CD14-positive monocyte (primary cell): ENCODE measurements at regions not wholly inside any gene's neighbourhood (a gene's known extent, or its start where the extent isn't known, plus 50 kb on each side); places are given as distances from the start of the nearest gene placed in this dataset.

Source experiments
- DNase-seq, 3 donors: peaks; one replicate each; pipeline ENCODE4 v3.0.0-alpha.2; 2011 to 2022
- H2AFZ ChIP-seq: 2 replicates; pipeline ENCODE4 v1.6.0; 2012; ENCODE audit warnings: mild to moderate bottlenecking, low read depth, low read length, inconsistent platforms; ENCODE audit not compliant: insufficient read depth, poor library complexity, severe bottlenecking
- H3K27ac ChIP-seq, 2 donors: 1 replicate in 1 of 2; 2 replicates in 1 of 2; pipeline ENCODE4 v1.5.1; 2012 to 2013; ENCODE audit warnings: low read length in 2 of 2, control low read depth in 1 of 2, inconsistent platforms in 1 of 2, low read depth in 1 of 2, mild to moderate bottlenecking in 1 of 2
- H3K27me3 ChIP-seq, 2 donors: one replicate each; pipeline versions ENCODE4 v1.6.0 to v1.6.1; 2011 to 2013; ENCODE audit warnings: low read length in 2 of 2; ENCODE audit not compliant: control insufficient read depth in 2 of 2, insufficient read depth in 2 of 2
- H3K36me3 ChIP-seq, 2 donors: replicated peaks in 1 of 2; 1 replicate in 1 of 2; 2 replicates in 1 of 2; pipeline versions ENCODE4 v1.5.1 to v1.6.1; 2012 to 2013; ENCODE audit warnings: low read length in 2 of 2, control low read depth in 1 of 2, inconsistent platforms in 1 of 2, mild to moderate bottlenecking in 1 of 2; ENCODE audit not compliant: insufficient read depth in 2 of 2, control insufficient read depth in 1 of 2
- H3K4me1 ChIP-seq, 2 donors: 1 replicate in 1 of 2; 2 replicates in 1 of 2; pipeline versions ENCODE4 v1.5.1 to v1.6.1; 2012 to 2013; ENCODE audit warnings: low read length in 2 of 2, control low read depth in 1 of 2, inconsistent platforms in 1 of 2, mild to moderate bottlenecking in 1 of 2, moderate library complexity in 1 of 2; ENCODE audit not compliant: insufficient read depth in 2 of 2, control insufficient read depth in 1 of 2
- H3K4me2 ChIP-seq: replicated peaks from 2 replicates; pipeline ENCODE3; 2012; ENCODE audit warnings: low read length, moderate library complexity, mild to moderate bottlenecking; ENCODE audit not compliant: poor library complexity, severe bottlenecking; ENCODE audit errors: extremely low read depth
- H3K4me3 ChIP-seq, 3 experiments: fragments of 200-600 bp in 1 of 3; sonication (generic) in 1 of 3; replicated peaks in 1 of 3; 1 replicate in 2 of 3; 2 replicates in 1 of 3; pipeline ENCODE4 v1.5.1; 2011 to 2013; ENCODE audit warnings: low read length in 3 of 3, mild to moderate bottlenecking in 3 of 3, control low read depth in 2 of 3, low read depth in 2 of 3, inconsistent platforms in 1 of 3, moderate library complexity in 1 of 3
- H3K79me2 ChIP-seq: 2 replicates; pipeline ENCODE4 v1.6.0; 2012; ENCODE audit warnings: mild to moderate bottlenecking, control low read depth, inconsistent platforms, low read length, moderate library complexity; ENCODE audit not compliant: insufficient read depth
- H3K9ac ChIP-seq: 2 replicates; pipeline ENCODE4 v1.6.0; 2017; ENCODE audit warnings: low read length, mild to moderate bottlenecking; ENCODE audit not compliant: insufficient read depth, poor library complexity, severe bottlenecking
- H3K9me3 ChIP-seq, 2 donors: replicated peaks in 1 of 2; 1 replicate in 1 of 2; 2 replicates in 1 of 2; pipeline versions ENCODE4 v1.5.1 to v1.6.1; 2012 to 2013; ENCODE audit warnings: low read length in 2 of 2, control low read depth in 1 of 2; ENCODE audit not compliant: control insufficient read depth in 1 of 2, insufficient read depth in 1 of 2
- H4K20me1 ChIP-seq: 2 replicates; pipeline ENCODE4 v1.6.0; 2012; ENCODE audit warnings: mild to moderate bottlenecking, low read length, control low read depth, moderate library complexity; ENCODE audit not compliant: insufficient read depth
- H3K27ac Mint-ChIP-seq, 7 donors: one replicate each; pipeline ENCODE4 v1.8.0; 2020; ENCODE audit warnings: mild to moderate bottlenecking in 7 of 7, mixed read lengths in 7 of 7, moderate library complexity in 6 of 7, inconsistent platforms in 2 of 7
- H3K27me3 Mint-ChIP-seq, 3 donors: one replicate each; pipeline ENCODE4 v1.8.0; 2021 to 2022; ENCODE audit warnings: low read depth in 3 of 3, mild to moderate bottlenecking in 3 of 3, mixed read lengths in 3 of 3, moderate library complexity in 3 of 3, inconsistent platforms in 1 of 3
- H3K36me3 Mint-ChIP-seq, 2 donors: one replicate each; pipeline ENCODE4 v1.8.0; 2020; ENCODE audit warnings: mixed read lengths in 2 of 2, inconsistent platforms in 1 of 2, mild to moderate bottlenecking in 1 of 2
- H3K4me1 Mint-ChIP-seq: one replicate; pipeline ENCODE4 v1.8.0; 2020; ENCODE audit warnings: mild to moderate bottlenecking, mixed read lengths
- H3K4me3 Mint-ChIP-seq, 2 donors: one replicate each; pipeline ENCODE4 v1.8.0; 2020; ENCODE audit warnings: mild to moderate bottlenecking in 2 of 2, mixed read lengths in 2 of 2, moderate library complexity in 1 of 2
- H3K9me3 Mint-ChIP-seq, 7 donors: one replicate each; pipeline ENCODE4 v1.8.0; 2020 to 2022; ENCODE audit warnings: mixed read lengths in 7 of 7, mild to moderate bottlenecking in 6 of 7, moderate library complexity in 6 of 7, inconsistent platforms in 2 of 7
- WGBS: methylation state at CpG from one replicate; pipeline ENCODE4 v1.1.5; 2013; ENCODE audit warnings: missing lambda C conversion rate; ENCODE audit not compliant: insufficient coverage; 5-methylcytosine and 5-hydroxymethylcytosine counted together
- intact Hi-C, 2 donors: fragments of 100-400 bp; cut with micrococcal nuclease; formaldehyde crosslinking; loops; one replicate each; pipeline versions ENCODE4 v1.15.0 to v1.15.1; 2023
- TF ChIP-seq, protein P1 (sequence below): fragments of 200-600 bp; IDR thresholded peaks from one replicate; pipeline ENCODE4 v1.8.0; 2022; ENCODE audit warnings: antibody characterized with exemption, mild to moderate bottlenecking

DNA sequence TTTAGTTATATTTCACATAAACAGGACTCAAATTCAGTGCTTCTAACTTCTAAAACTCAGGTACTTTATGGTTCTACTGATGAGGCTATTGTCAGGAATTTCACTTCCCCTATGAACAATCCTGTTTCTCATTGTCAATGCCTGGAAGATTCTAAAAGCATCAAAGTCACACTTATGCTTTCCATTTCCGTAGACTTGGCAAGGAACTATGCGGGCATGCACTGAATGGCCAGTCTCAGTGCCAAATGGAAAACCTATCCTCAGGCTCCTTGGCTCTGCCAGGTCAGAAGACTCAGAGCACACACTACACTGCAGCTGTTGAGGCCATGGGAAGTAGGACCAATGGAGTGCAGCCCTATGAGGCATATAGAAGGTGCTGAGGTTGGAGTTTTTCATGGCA, 97.0 kb upstream of the PTPN13 start:
- Mint-ChIP-seq H3K27ac (no peak overlapping the region), H3K4me1 (peaks cover 8% of the 10 kb centered on the region), H3K36me3 (no peaks in the 10 kb centered on the region), H3K4me3 (no peak overlapping the region), H3K9me3 (no peaks in the 10 kb centered on the region), H3K27me3 (peaks cover 0 to 3% (median 2%) of the 10 kb centered on the region in 3 donors)
- H3K9me3 ChIP-seq: no peaks in the 10 kb centered on the region
- H3K9ac ChIP-seq: no peak overlapping the region
- no peaks in the 10 kb centered on the region for H3K36me3 ChIP-seq
- TF ChIP-seq, protein P1, sequence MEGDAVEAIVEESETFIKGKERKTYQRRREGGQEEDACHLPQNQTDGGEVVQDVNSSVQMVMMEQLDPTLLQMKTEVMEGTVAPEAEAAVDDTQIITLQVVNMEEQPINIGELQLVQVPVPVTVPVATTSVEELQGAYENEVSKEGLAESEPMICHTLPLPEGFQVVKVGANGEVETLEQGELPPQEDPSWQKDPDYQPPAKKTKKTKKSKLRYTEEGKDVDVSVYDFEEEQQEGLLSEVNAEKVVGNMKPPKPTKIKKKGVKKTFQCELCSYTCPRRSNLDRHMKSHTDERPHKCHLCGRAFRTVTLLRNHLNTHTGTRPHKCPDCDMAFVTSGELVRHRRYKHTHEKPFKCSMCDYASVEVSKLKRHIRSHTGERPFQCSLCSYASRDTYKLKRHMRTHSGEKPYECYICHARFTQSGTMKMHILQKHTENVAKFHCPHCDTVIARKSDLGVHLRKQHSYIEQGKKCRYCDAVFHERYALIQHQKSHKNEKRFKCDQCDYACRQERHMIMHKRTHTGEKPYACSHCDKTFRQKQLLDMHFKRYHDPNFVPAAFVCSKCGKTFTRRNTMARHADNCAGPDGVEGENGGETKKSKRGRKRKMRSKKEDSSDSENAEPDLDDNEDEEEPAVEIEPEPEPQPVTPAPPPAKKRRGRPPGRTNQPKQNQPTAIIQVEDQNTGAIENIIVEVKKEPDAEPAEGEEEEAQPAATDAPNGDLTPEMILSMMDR: no peak
- no peaks in the 10 kb centered on the region for H3K79me2 ChIP-seq
- H3K4me1 ChIP-seq: peaks cover 0 to 6% of the 10 kb centered on the region in 2 donors
- no peak overlapping the region for H3K4me2 ChIP-seq
- intact Hi-C loops: loop anchor here (2.0 kb wide), 1 partner anchor 398 kb away; no protein-coding TSS in a partner anchor
- DNase-seq: no peak
- WGBS: 83% methylated on average over 1 of the region's 2 CpGs
- no peak overlapping the region for H2AFZ ChIP-seq
- H3K27me3 ChIP-seq: no peaks in the 10 kb centered on the region
- no peak overlapping the region for H3K27ac ChIP-seq
- no peak overlapping the region for H3K4me3 ChIP-seq
- no peaks in the 10 kb centered on the region for H4K20me1 ChIP-seq

DNA sequence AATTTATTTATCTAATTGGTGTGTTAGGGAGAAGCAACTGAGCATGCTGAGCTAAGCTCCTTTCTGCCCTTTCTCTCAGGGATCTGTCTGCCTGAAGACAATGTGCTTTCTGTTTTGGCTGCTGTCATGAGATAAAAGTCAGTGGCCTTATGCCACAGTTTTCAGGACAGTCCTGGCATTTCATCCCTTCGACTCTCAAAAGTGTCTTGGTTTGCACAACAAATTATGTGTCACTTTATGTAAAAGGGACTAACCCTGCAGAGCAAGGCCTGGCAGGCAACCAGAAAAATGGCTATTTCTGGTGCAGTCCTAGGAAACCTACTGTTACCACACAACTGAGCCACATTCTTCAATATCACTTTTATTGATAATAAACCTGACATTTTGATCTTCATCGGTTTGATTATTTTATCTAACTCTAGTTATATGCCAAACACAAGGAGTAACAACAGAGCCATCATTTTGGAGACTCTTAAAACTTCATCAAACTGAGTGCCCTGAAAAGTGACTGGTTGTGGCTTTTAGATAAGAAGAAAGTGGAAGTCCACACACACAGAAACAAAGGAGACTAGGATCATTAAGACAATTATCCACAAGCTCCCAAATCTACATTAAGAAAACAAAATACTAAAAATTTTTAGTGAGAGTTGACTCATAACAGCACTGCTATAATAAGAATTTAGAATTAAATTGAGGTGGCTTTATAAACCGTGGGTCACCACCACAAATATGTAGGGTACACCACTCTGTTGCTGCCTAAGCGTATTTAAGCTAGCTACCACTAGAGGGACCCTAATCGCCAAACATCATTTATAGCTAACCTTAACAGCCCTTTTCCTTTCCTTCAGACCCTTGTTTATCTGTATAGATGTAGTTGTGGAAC, 95.9 kb upstream of the PTPN13 start:
- H3K36me3 ChIP-seq: no peaks in the 10 kb centered on the region
- no peak overlapping the region for H3K4me3 ChIP-seq
- no peaks in the 10 kb centered on the region for H4K20me1 ChIP-seq
- no peaks in the 10 kb centered on the region for H3K9me3 ChIP-seq
- no peaks in the 10 kb centered on the region for H3K79me2 ChIP-seq
- H3K4me1 ChIP-seq: peaks cover 0 to 6% of the 10 kb centered on the region in 2 donors
- Mint-ChIP-seq H3K27ac (no peak overlapping the region), H3K27me3 (peaks cover 0 to 5% (median 3%) of the 10 kb centered on the region in 3 donors), H3K36me3 (no peaks in the 10 kb centered on the region), H3K4me1 (peaks cover 8% of the 10 kb centered on the region), H3K4me3 (no peak overlapping the region), H3K9me3 (no peaks in the 10 kb centered on the region)
- TF ChIP-seq, protein P1: peak; percentile 92
- no peak overlapping the region for H3K27ac ChIP-seq
- no peak overlapping the region for H3K9ac ChIP-seq
- WGBS: 88% methylated on average over 1 of the region's 5 CpGs
- no peak overlapping the region for H2AFZ ChIP-seq
- no peak overlapping the region for H3K4me2 ChIP-seq
- intact Hi-C loops: loop anchor here (2.0 kb wide), 1 partner anchor 397 kb away; no protein-coding TSS in a partner anchor
- no peaks in the 10 kb centered on the region for H3K27me3 ChIP-seq
- peak in 2 of 3 donors; percentile 33 to 36 for DNase-seq
